PC-9 (cell line): ENCODE measurements at regions not wholly inside any gene's neighbourhood (a gene's known extent, or its start where the extent isn't known, plus 50 kb on each side); places are given as distances from the start of the nearest gene placed in this dataset.

Experiments
- BruUV-seq: library from RNA; stranded (reverse); fragments of 400-500 nt; replicated peaks from 2 replicates; lab custom pipeline; 2021; lab: Mats Ljungman, UMichigan
- CTCF ChIA-PET: fragments of 300-600 bp; sonication (Branson Sonifier 250); formaldehyde crosslinking; loops from one replicate; lab custom pipeline; 2022; ENCODE audit warnings: antibody characterized with exemption; lab: Charles Lee
- POLR2A ChIA-PET: fragments of 300-600 bp; sonication (Branson Sonifier 250); formaldehyde crosslinking; loops from one replicate; lab custom pipeline; 2022; ENCODE audit warnings: antibody characterized with exemption; ENCODE audit not compliant: unreplicated experiment; lab: Charles Lee
- DNase-seq, 2 experiments: peaks; one replicate each; pipeline versions ENCODE4 v3.0.0 to v3.0.0-alpha.2; 2015 to 2022; ENCODE audit warnings: mixed read lengths in 1 of 2
- H2AFZ ChIP-seq: fragments of 200-600 bp; sonication (generic); 2 replicates; pipeline ENCODE4 v1.8.1; 2017; ENCODE audit warnings: antibody characterized with exemption
- H3F3A ChIP-seq: fragments of 200-600 bp; sonication (generic); 2 replicates; pipeline ENCODE4 v1.8.1; 2017; ENCODE audit warnings: antibody characterized with exemption, mild to moderate bottlenecking, low read depth; ENCODE audit not compliant: insufficient read depth
- H3K27ac ChIP-seq: fragments of 200-600 bp; sonication (generic); 2 replicates; pipeline ENCODE4 v1.6.1; 2016; ENCODE audit warnings: mixed run types
- H3K27me3 ChIP-seq: fragments of 200-600 bp; sonication (generic); 2 replicates; pipeline ENCODE4 v1.6.1; 2016; ENCODE audit warnings: low read depth, mixed run types; ENCODE audit not compliant: insufficient read depth
- H3K36me3 ChIP-seq: fragments of 200-600 bp; sonication (generic); 2 replicates; pipeline ENCODE4 v1.6.1; 2016; ENCODE audit warnings: low read depth, mixed run types
- H3K4me1 ChIP-seq: fragments of 200-600 bp; sonication (generic); replicated peaks from 2 replicates; pipeline ENCODE4 v1.6.1; 2016; ENCODE audit warnings: mixed run types; ENCODE audit not compliant: insufficient read depth
- H3K4me2 ChIP-seq: fragments of 200-600 bp; sonication (generic); 2 replicates; pipeline ENCODE4 v1.6.1; 2017; ENCODE audit warnings: mixed run types
- H3K4me3 ChIP-seq: fragments of 200-600 bp; sonication (generic); 2 replicates; pipeline ENCODE4 v1.6.1; 2016; ENCODE audit warnings: mixed run types
- H3K79me2 ChIP-seq: fragments of 200-600 bp; sonication (generic); 2 replicates; pipeline ENCODE4 v1.6.1; 2017; ENCODE audit warnings: low read depth, mixed run types
- H3K9me2 ChIP-seq: fragments of 200-600 bp; sonication (generic); 2 replicates; pipeline ENCODE4 v1.8.1; 2017; ENCODE audit warnings: mild to moderate bottlenecking; ENCODE audit not compliant: insufficient read depth
- H3K9me3 ChIP-seq: fragments of 200-600 bp; sonication (generic); 2 replicates; pipeline ENCODE4 v1.8.1; 2016; ENCODE audit warnings: low read depth; ENCODE audit not compliant: insufficient read depth
- H4K20me1 ChIP-seq: fragments of 200-600 bp; sonication (generic); 2 replicates; pipeline ENCODE4 v1.8.1; 2017; ENCODE audit not compliant: insufficient read depth
- EZH2 ChIP-seq: fragments of 200-600 bp; sonication (generic); IDR thresholded peaks from 2 replicates; pipeline ENCODE4 v1.8.0; 2017; ENCODE audit warnings: antibody characterized with exemption, low read depth
- intact Hi-C: fragments of 100-400 bp; cut with micrococcal nuclease; formaldehyde crosslinking; loops from one replicate; pipeline ENCODE4 v1.10.0; 2022; ENCODE audit not compliant: unreplicated experiment
- TF ChIP-seq, protein P1 (sequence below): fragments of 200-600 bp; sonication (generic); conservative IDR thresholded peaks from 2 replicates; pipeline ENCODE4 v1.6.1; 2017; ENCODE audit warnings: mixed run types, antibody characterized with exemption, mild to moderate bottlenecking, moderate library complexity

DNA sequence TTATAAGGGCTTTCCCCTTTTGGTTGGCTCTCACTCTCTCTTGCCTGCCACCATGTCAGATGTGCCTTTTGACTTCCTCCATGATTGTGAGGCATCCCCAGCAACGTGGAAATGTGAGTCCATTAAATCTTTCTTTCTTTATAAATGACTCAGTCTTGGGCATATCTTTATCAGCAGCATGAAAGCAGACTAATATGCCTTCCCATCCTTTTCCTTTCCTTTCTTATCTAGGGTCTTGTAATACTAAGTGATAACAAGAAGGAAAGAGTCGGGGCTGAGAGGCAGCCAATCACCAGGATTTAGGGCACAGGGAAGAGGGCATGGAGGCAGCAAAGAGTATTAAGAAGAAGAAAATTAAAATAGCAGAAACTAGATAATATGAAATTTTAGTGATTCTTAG, 62.0 kb upstream of the JCAD start:
- no TSS peak for BruUV-seq
- Histone ChIP-seq H3K4me1 (no peaks in the 10 kb centered on the region), H3K36me3 (no peaks in the 10 kb centered on the region), H3K79me2 (no peaks in the 10 kb centered on the region), H2AFZ (no peak overlapping the region), H3K4me3 (no peak overlapping the region), H3K4me2 (no peak overlapping the region), H3F3A (no peaks in the 10 kb centered on the region), H4K20me1 (no peaks in the 10 kb centered on the region), H3K9me3 (no peaks in the 10 kb centered on the region), H3K9me2 (no peaks in the 10 kb centered on the region), H3K27ac (no peak overlapping the region), H3K27me3 (no peaks in the 10 kb centered on the region)
- ChIA-PET CTCF (no interaction called here), POLR2A (no interaction called here)
- DNase-seq = no peak
- TF ChIP-seq, protein P1, sequence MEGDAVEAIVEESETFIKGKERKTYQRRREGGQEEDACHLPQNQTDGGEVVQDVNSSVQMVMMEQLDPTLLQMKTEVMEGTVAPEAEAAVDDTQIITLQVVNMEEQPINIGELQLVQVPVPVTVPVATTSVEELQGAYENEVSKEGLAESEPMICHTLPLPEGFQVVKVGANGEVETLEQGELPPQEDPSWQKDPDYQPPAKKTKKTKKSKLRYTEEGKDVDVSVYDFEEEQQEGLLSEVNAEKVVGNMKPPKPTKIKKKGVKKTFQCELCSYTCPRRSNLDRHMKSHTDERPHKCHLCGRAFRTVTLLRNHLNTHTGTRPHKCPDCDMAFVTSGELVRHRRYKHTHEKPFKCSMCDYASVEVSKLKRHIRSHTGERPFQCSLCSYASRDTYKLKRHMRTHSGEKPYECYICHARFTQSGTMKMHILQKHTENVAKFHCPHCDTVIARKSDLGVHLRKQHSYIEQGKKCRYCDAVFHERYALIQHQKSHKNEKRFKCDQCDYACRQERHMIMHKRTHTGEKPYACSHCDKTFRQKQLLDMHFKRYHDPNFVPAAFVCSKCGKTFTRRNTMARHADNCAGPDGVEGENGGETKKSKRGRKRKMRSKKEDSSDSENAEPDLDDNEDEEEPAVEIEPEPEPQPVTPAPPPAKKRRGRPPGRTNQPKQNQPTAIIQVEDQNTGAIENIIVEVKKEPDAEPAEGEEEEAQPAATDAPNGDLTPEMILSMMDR = no peak
- no peak for TF ChIP-seq EZH2
- intact Hi-C loops = no loop called here

DNA sequence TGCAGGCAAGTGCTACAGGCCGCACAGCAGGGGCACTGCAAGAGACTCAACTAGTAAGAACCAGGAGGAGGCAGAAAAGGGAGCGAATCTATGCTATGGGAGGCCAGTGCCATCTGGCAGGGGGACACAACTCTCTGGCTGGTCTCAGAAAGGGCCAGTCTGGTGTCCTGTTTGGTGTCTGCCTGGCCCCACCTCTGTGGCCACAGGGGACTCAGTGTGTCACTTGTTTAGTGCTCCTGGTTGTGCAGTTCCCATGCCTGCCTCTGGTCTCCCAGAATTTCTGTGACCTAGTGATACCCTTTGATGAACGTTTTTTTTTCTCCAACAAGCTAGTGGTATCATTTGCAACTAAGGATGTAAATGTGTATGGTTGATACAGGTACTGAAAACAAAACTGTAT, 59.2 kb upstream of the JCAD start:
- intact Hi-C loops = no loop called here
- DNase-seq = no peak
- H3F3A ChIP-seq = no peaks in the 10 kb centered on the region
- no peaks in the 10 kb centered on the region for H3K9me3 ChIP-seq
- POLR2A ChIA-PET = no interaction called here
- H3K4me3 ChIP-seq = no peak overlapping the region
- H3K27ac ChIP-seq = no peak overlapping the region
- no peaks in the 10 kb centered on the region for H3K27me3 ChIP-seq
- H3K9me2 ChIP-seq = no peaks in the 10 kb centered on the region
- H2AFZ ChIP-seq = no peak overlapping the region
- no peaks in the 10 kb centered on the region for H3K36me3 ChIP-seq
- CTCF ChIA-PET = no interaction called here
- no TSS peak for BruUV-seq
- H4K20me1 ChIP-seq = no peaks in the 10 kb centered on the region
- no peaks in the 10 kb centered on the region for H3K79me2 ChIP-seq
- H3K4me2 ChIP-seq = no peak overlapping the region
- TF ChIP-seq, protein P1 = no peak
- no peak for TF ChIP-seq EZH2
- H3K4me1 ChIP-seq = no peaks in the 10 kb centered on the region

DNA sequence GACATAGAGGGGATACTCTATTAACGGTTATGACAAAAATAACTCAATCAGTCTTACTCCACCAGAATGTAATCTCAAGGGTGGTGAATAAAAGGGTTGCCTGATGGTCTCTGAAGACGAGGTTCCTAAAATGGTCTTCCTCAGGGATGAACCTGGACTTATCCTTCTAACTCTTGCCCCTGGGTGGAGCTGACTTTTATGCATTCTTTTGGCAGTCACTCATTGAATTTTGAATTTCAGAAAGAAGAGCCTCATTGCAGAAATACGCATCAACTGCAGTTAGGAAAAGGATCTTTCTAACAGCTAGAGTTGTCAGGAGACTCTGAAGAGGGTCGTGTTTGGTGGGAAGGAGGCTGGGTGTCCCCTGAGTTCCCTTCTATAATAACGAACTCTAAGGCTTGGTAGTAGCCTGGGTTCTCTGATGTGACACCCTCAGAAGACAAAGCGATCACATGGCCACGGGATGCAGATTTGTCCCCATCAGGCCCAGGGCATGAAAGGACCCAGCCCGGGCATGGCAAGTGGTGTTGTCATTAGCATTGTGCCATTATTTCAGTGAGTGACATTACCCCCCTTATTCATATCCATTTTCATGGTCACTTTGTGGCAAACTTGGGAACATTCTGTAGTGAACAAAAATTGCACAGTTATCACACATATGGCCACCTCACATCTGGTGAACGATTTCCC, 58.6 kb upstream of the JCAD start:
- H3K4me3 ChIP-seq = no peak overlapping the region
- H2AFZ ChIP-seq = no peak overlapping the region
- no peaks in the 10 kb centered on the region for H3K36me3 ChIP-seq
- no peak for TF ChIP-seq EZH2
- TF ChIP-seq, protein P1 = no peak
- no peak overlapping the region for H3K4me2 ChIP-seq
- H3K9me2 ChIP-seq = no peaks in the 10 kb centered on the region
- H3K9me3 ChIP-seq = no peaks in the 10 kb centered on the region
- DNase-seq = no peak
- no peaks in the 10 kb centered on the region for H3F3A ChIP-seq
- H4K20me1 ChIP-seq = no peaks in the 10 kb centered on the region
- ChIA-PET CTCF (no interaction called here), POLR2A (no interaction called here)
- H3K4me1 ChIP-seq = no peaks in the 10 kb centered on the region
- intact Hi-C loops = no loop called here
- H3K27me3 ChIP-seq = no peaks in the 10 kb centered on the region
- no TSS peak for BruUV-seq
- H3K27ac ChIP-seq = no peak overlapping the region
- no peaks in the 10 kb centered on the region for H3K79me2 ChIP-seq
